BLaER1 treated with 17β-estradiol and CSF1 and Interleukin-3, amounts not matched to agents 10 nM and 100 nM (cell line): ENCODE measurements at regions not wholly inside any gene's neighbourhood (a gene's known extent, or its start where the extent isn't known, plus 50 kb on each side); places are given as distances from the start of the nearest gene placed in this dataset.

Experiments
- H3K27ac ChIP-seq, 11 experiments: shearing (Covaris generic); formaldehyde crosslinking; 2 replicates each; pipeline ENCODE4 v1.8.1; 2022
- H3K27me3 ChIP-seq, 11 experiments: shearing (Covaris generic); formaldehyde crosslinking; 2 replicates each; pipeline ENCODE4 v1.8.1; 2022
- H3K36me3 ChIP-seq, 11 experiments: shearing (Covaris generic); formaldehyde crosslinking; 2 replicates each; pipeline ENCODE4 v1.8.1; 2022
- H3K4me1 ChIP-seq, 10 experiments: shearing (Covaris generic); formaldehyde crosslinking; 2 replicates each; pipeline ENCODE4 v1.8.1; 2022
- H3K4me2 ChIP-seq, 11 experiments: shearing (Covaris generic); formaldehyde crosslinking; 2 replicates each; pipeline ENCODE4 v1.8.1; 2022
- H3K4me3 ChIP-seq, 10 experiments: shearing (Covaris generic); formaldehyde crosslinking; 2 replicates each; pipeline ENCODE4 v1.8.1; 2022
- H3K9ac ChIP-seq, 11 experiments: shearing (Covaris generic); formaldehyde crosslinking; 2 replicates each; pipeline ENCODE4 v1.8.1; 2022
- H3K9me3 ChIP-seq, 11 experiments: shearing (Covaris generic); formaldehyde crosslinking; replicated peaks in 1 of 11; 2 replicates each; pipeline ENCODE4 v1.8.1; 2022
- H4K20me1 ChIP-seq, 11 experiments: shearing (Covaris generic); formaldehyde crosslinking; 2 replicates each; pipeline ENCODE4 v1.8.1; 2022
- Cebpa-rat ChIP-seq, 11 experiments: shearing (Covaris generic); IDR thresholded peaks; 2 replicates each; pipeline ENCODE4 v1.8.1; 2022

DNA sequence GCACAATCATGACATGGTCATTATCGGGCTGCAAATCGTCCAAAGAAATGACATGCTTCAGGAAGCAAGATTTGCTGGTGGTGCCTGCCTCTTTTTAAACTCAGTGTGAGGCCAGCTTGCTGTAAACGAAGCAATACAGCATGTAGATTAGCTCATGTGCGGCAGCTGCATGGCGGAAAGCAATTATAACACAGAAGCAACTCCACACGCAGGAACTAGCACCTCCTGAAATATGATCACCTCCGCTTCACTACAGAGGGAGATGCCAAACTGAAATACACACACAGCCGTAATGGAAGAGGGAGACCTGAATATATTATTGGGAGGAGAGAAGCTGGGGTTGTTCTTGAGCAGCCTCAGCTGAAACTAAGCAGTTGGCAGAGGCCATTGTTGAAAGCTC is 312.5 kb downstream of the PSAT1 start:
- Histone ChIP-seq H3K4me2 (no peak overlapping the region), H3K9me3 (peaks cover 0 to 7% (median 0%) of the 10 kb centered on the region in 11 experiments; a peak in 4 of 22 replicates), H4K20me1 (no peaks in the 10 kb centered on the region)

DNA sequence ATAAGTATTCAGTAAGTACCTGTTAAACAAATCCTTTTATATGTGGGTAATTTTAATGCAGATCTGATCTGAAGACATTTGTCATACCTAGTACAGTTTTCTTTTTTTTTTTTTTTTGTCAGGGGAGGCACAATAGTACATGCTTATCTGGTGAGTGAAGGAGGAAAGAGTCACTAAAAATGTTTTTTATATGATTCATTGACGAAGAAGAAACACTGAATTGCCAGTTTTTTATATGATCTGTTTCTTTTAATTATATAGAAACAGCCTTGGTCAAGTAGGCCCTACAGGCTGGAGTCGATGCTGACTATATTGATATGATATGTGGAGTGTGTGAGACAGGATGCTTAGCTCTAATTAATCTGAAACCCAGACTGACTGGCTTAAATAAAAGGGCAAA is 315.2 kb downstream of the PSAT1 start:
- H3K36me3 ChIP-seq, result no peaks in the 10 kb centered on the region

More for the DNA sequence above, 312.5 kb downstream of the PSAT1 start:
- Histone ChIP-seq H3K27ac (no peak overlapping the region), H3K27me3 (no peaks in the 10 kb centered on the region), H3K36me3 (no peaks in the 10 kb centered on the region), H3K4me1 (no peaks in the 10 kb centered on the region), H3K9ac (no peak overlapping the region), H3K4me3 (no peak overlapping the region)
- no peak for TF ChIP-seq Cebpa-rat (IDR thresholded peaks at IDR 0.05)

DNA sequence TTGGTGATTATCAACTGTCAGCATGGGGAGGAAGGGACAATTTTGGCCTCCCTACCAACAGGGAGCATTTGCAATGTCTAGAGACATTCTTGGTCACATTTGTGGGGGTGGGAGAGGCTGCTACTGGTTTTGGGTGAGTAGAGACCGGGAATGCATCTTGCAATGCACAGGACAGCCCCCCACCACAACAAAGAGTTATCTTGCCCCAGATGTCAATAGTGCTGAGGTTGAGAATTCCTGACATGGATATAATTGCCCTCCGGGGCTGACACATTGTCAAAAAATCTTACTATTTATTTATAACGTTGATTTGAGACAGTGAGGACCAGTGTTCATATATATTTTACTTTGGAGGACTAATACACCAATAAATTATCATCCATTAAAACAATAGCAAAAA is 316.1 kb downstream of the PSAT1 start:
- no peak overlapping the region for H3K9ac ChIP-seq
- no peaks in the 10 kb centered on the region for H3K4me1 ChIP-seq
- H3K36me3 ChIP-seq, result no peaks in the 10 kb centered on the region
- H3K27me3 ChIP-seq, result no peaks in the 10 kb centered on the region
- peaks cover 0 to 7% (median 0%) of the 10 kb centered on the region in 11 experiments; a peak in 4 of 22 replicates for H3K9me3 ChIP-seq
- H3K27ac ChIP-seq, result no peak overlapping the region
- H4K20me1 ChIP-seq, result no peaks in the 10 kb centered on the region
- no peak for TF ChIP-seq Cebpa-rat (IDR thresholded peaks at IDR 0.05)
- no peak overlapping the region for H3K4me2 ChIP-seq
- no peak overlapping the region for H3K4me3 ChIP-seq

More for the DNA sequence above, 315.2 kb downstream of the PSAT1 start:
- H3K27ac ChIP-seq, result no peak overlapping the region
- no peak overlapping the region for H3K4me3 ChIP-seq
- no peaks in the 10 kb centered on the region for H4K20me1 ChIP-seq
- H3K27me3 ChIP-seq, result no peaks in the 10 kb centered on the region
- TF ChIP-seq Cebpa-rat (IDR thresholded peaks at IDR 0.05), result no peak
- H3K9me3 ChIP-seq, result peaks cover 0 to 7% (median 0%) of the 10 kb centered on the region in 11 experiments; a peak in 4 of 22 replicates
- H3K9ac ChIP-seq, result no peak overlapping the region
- H3K4me2 ChIP-seq, result no peak overlapping the region
- H3K4me1 ChIP-seq, result no peaks in the 10 kb centered on the region

DNA sequence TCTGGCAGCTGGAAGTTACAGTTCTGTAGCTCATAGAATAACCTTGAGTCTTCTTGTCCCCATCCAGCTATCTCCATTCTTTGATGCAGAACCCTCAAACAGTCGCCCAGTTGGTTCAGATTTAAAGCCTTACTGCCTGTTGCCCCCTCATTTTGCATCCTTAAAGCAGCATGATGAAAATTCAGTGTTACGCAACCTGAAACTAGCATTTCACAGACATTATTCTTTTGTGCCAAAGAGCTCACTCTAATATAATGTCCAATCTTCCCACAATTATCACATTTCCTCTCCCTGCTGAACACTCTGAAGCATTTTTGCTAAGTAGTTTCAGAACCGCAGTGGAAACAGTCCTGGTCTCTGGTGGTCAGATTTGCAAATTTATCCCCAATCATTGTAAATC is 318.0 kb downstream of the PSAT1 start:
- H3K9ac ChIP-seq, result no peak overlapping the region
- peaks cover 0 to 7% (median 0%) of the 10 kb centered on the region in 11 experiments; a peak in 4 of 22 replicates for H3K9me3 ChIP-seq
- H3K4me2 ChIP-seq, result no peak overlapping the region
- peak in 7 of 11 experiments; percentile 12 to 69 (median 29); a peak in 5 of 22 replicates for TF ChIP-seq Cebpa-rat (IDR thresholded peaks at IDR 0.05)
- H3K36me3 ChIP-seq, result no peaks in the 10 kb centered on the region
- H3K4me3 ChIP-seq, result no peak overlapping the region
- H4K20me1 ChIP-seq, result no peaks in the 10 kb centered on the region
- no peaks in the 10 kb centered on the region for H3K4me1 ChIP-seq
- no peaks in the 10 kb centered on the region for H3K27me3 ChIP-seq
- H3K27ac ChIP-seq, result no peak overlapping the region

DNA sequence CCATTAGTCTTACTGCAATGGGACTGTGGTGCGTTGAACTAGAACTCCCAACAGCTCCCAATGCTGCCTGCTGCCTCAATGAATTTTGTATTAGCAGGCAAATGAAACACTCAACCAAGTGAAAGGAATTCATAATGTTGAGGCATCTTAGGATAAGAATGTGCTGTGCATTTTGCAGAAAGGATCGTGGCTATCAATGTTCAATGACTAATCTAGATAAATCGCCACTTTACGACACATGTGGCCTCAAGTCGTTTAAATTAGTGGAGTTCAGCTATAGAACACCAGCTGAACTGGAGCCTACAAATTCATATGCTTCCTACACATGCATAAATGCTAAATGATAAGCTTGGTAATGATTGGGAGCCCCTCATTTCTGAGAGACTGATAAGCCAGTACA is 318.4 kb downstream of the PSAT1 start:
- H3K9ac ChIP-seq, result no peak overlapping the region
- no peaks in the 10 kb centered on the region for H4K20me1 ChIP-seq
- no peaks in the 10 kb centered on the region for H3K36me3 ChIP-seq
- no peak overlapping the region for H3K4me3 ChIP-seq
- no peaks in the 10 kb centered on the region for H3K27me3 ChIP-seq
- H3K27ac ChIP-seq, result no peak overlapping the region
- H3K4me1 ChIP-seq, result peaks cover 0 to 4% (median 1%) of the 10 kb centered on the region in 10 experiments; a peak in 3 of 20 replicates
- TF ChIP-seq Cebpa-rat (IDR thresholded peaks at IDR 0.05), result no peak
- H3K4me2 ChIP-seq, result no peak overlapping the region
- H3K9me3 ChIP-seq, result peaks cover 0 to 7% (median 0%) of the 10 kb centered on the region in 11 experiments; a peak in 4 of 22 replicates

DNA sequence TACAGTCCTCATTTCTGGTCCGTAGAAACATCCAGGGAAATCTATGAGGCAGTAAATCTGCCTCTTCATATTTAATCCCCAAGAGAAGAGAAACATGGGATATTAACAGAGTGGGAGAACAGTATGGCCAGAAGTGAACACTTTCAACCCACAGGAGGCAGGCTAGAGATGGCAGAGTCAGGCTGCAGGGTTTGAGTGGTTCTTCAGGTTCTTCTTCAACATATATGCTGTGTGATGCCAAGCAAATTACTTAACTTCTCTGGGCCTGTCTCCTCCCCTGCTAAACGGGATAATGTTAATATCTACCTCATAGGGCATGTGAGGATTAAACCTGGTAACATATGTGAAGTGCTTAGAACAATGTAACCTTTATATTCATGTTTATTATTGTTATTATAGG is 321.8 kb downstream of the PSAT1 start:
- H4K20me1 ChIP-seq, result no peaks in the 10 kb centered on the region
- no peak overlapping the region for H3K9ac ChIP-seq
- no peaks in the 10 kb centered on the region for H3K36me3 ChIP-seq
- no peak overlapping the region for H3K27ac ChIP-seq
- H3K4me3 ChIP-seq, result no peak overlapping the region
- peaks cover 0 to 14% (median 6%) of the 10 kb centered on the region in 10 experiments; a peak in 6 of 20 replicates for H3K4me1 ChIP-seq
- no peaks in the 10 kb centered on the region for H3K9me3 ChIP-seq
- H3K4me2 ChIP-seq, result no peak overlapping the region
- no peaks in the 10 kb centered on the region for H3K27me3 ChIP-seq
- TF ChIP-seq Cebpa-rat (IDR thresholded peaks at IDR 0.05), result no peak

DNA sequence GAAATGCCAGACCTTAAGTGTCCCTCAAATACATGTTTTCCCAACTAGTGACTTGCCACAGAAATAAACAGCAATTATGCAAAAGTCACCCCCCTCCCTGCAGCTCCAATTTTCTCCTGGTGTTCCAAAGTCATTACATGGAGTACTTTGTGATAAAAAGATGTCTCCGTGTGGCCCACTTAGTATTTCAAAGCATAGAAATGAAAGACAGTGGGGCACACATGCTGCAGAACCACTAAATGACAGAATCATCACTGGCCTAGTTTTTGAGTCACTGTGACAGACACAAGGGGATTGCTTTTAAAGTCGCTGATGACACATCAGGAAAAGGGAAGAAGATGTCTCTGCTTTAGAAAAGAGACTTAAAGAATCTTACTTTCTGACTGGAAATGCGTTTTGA is 323.4 kb downstream of the PSAT1 start:
- no peak for TF ChIP-seq Cebpa-rat (IDR thresholded peaks at IDR 0.05)
- Histone ChIP-seq H3K27ac (no peak overlapping the region), H3K27me3 (no peaks in the 10 kb centered on the region), H4K20me1 (no peaks in the 10 kb centered on the region), H3K9me3 (no peaks in the 10 kb centered on the region), H3K4me1 (peaks cover 0 to 14% (median 6%) of the 10 kb centered on the region in 10 experiments; a peak in 6 of 20 replicates), H3K9ac (no peak overlapping the region), H3K4me3 (no peak overlapping the region), H3K4me2 (peak overlapping the region in 3 of 11 experiments; percentile 6 to 25 (median 17); a peak in 3 of 22 replicates), H3K36me3 (no peaks in the 10 kb centered on the region)

DNA sequence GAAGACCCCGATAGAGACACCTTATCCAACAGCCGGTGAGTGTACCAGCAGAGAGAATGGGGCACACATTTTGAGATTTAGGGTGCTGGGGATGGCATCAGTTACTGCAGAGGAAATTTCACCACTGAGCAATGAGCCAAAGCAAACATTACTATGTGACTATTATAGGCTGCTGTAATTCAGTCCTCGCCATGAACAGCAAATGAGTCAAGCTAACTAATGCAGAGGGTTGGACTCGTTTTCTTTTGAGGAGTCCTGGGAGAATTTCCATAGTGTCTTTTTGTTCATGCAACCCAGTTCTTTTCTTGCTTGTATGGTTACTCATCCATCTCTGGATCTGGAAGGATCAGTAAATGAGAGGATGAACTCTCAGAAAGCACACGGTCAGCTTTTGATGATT is 323.8 kb downstream of the PSAT1 start:
- no peak for TF ChIP-seq Cebpa-rat (IDR thresholded peaks at IDR 0.05)
- Histone ChIP-seq H3K4me1 (peaks cover 0 to 14% (median 6%) of the 10 kb centered on the region in 10 experiments; a peak in 6 of 20 replicates), H3K36me3 (no peaks in the 10 kb centered on the region), H3K4me2 (peak overlapping the region in 3 of 11 experiments; percentile 6 to 25 (median 17); a peak in 3 of 22 replicates), H3K27ac (no peak overlapping the region), H3K9ac (no peak overlapping the region), H3K27me3 (no peaks in the 10 kb centered on the region), H4K20me1 (no peaks in the 10 kb centered on the region), H3K4me3 (no peak overlapping the region), H3K9me3 (no peaks in the 10 kb centered on the region)

DNA sequence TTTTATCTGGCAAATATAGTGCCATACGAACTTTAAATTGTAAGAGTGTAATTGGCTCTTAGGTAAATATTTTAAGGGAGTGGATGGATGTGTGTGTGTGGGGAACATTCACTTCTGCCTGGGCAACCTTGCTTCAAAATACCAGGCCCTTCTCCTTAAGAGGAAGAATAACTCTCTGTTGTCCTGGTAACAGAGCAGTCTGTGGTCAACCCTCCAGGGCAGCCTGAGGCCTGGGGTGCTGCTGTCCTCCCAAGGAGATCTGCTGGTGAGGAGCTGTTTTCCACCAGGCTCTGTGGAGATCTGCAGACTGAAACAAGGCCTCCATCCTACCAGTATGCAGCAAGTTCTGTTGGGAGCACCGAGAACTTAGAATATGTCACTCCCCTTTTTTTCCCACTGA is 325.2 kb downstream of the PSAT1 start:
- Histone ChIP-seq H3K4me1 (peaks cover 0 to 14% (median 6%) of the 10 kb centered on the region in 10 experiments; a peak in 6 of 20 replicates), H3K27me3 (no peaks in the 10 kb centered on the region), H3K4me2 (no peak overlapping the region), H4K20me1 (no peaks in the 10 kb centered on the region), H3K36me3 (no peaks in the 10 kb centered on the region), H3K27ac (no peak overlapping the region), H3K9me3 (no peaks in the 10 kb centered on the region), H3K9ac (no peak overlapping the region), H3K4me3 (no peak overlapping the region)
- no peak for TF ChIP-seq Cebpa-rat (IDR thresholded peaks at IDR 0.05)

DNA sequence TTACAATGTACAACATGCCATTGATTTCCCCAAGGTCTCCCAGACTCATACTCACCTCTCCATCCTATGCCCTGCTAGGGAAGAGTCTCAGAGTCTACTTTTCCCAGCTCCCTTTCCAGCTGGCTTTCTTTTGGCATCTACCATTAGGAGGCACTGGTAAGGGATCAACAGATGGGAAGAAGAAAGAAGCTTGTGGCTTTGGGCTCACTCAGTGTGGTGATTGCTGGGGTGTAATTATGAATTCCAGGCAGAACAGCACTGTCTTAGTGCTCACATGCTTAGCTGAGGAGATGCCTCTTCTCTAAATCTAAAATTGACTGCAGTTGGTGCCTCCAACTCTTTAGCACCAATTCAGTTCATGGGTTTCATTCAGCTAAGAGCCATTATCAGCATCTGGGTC is 330.0 kb downstream of the PSAT1 start:
- Histone ChIP-seq H3K36me3 (no peaks in the 10 kb centered on the region), H3K4me2 (no peak overlapping the region), H3K27me3 (peaks cover 0 to 3% (median 0%) of the 10 kb centered on the region in 11 experiments; a peak in 1 of 22 replicates), H3K4me3 (no peak overlapping the region), H3K9me3 (no peaks in the 10 kb centered on the region), H3K27ac (no peak overlapping the region), H4K20me1 (no peaks in the 10 kb centered on the region), H3K4me1 (peaks cover 5 to 21% (median 18%) of the 10 kb centered on the region in 10 experiments; a peak in 17 of 20 replicates), H3K9ac (no peak overlapping the region)
- TF ChIP-seq Cebpa-rat (IDR thresholded peaks at IDR 0.05), result no peak
